ACC112 (cell line): ENCODE measurements at regions not wholly inside any gene's neighbourhood (a gene's known extent, or its start where the extent isn't known, plus 50 kb on each side); places are given as distances from the start of the nearest gene placed in this dataset.

Experiments used
- H2AFZ ChIP-seq: fragments of 200-600 bp; sonication (generic); one replicate; pipeline ENCODE4 v1.6.0; 2017; ENCODE audit warnings: antibody characterized with exemption, low read length; ENCODE audit not compliant: unreplicated experiment
- H3K27ac ChIP-seq: fragments of 200-600 bp; sonication (generic); 2 replicates; pipeline ENCODE4 v1.5.1; 2014; ENCODE audit warnings: low read depth, mild to moderate bottlenecking, antibody characterized with exemption, low read length, moderate library complexity
- H3K27me3 ChIP-seq: fragments of 200-600 bp; sonication (generic); 2 replicates; pipeline ENCODE4 v1.6.1; 2014; ENCODE audit warnings: mild to moderate bottlenecking, antibody characterized with exemption, low read length, moderate library complexity, mixed read lengths; ENCODE audit not compliant: insufficient read depth
- H3K36me3 ChIP-seq: fragments of 200-600 bp; sonication (generic); 2 replicates; pipeline ENCODE4 v1.6.1; 2016; ENCODE audit warnings: mild to moderate bottlenecking, antibody characterized with exemption, low read length, moderate library complexity, mixed read lengths; ENCODE audit not compliant: insufficient read depth
- H3K4me1 ChIP-seq: fragments of 200-600 bp; sonication (generic); one replicate; pipeline ENCODE4 v1.6.1; 2016; ENCODE audit warnings: low read length, mixed read lengths; ENCODE audit not compliant: insufficient read depth, unreplicated experiment, control insufficient read depth
- H3K4me3 ChIP-seq: fragments of 200-600 bp; sonication (generic); 2 replicates; pipeline ENCODE4 v1.5.1; 2014; ENCODE audit warnings: mild to moderate bottlenecking, low read depth, low read length
- H3K79me2 ChIP-seq: fragments of 200-600 bp; sonication (generic); one replicate; pipeline ENCODE4 v1.6.0; 2016; ENCODE audit warnings: low read length; ENCODE audit not compliant: control insufficient read depth, unreplicated experiment, insufficient read depth

GRCh38 chr4:11625211-11625610 lies 196.5 kb upstream of the HS3ST1 start:
- no peaks in the 10 kb centered on the region for H3K4me1 ChIP-seq
- H3K36me3 ChIP-seq = no peaks in the 10 kb centered on the region
- H3K27ac ChIP-seq = no peak overlapping the region
- no peaks in the 10 kb centered on the region for H3K79me2 ChIP-seq
- H2AFZ ChIP-seq = no peak overlapping the region
- H3K27me3 ChIP-seq = no peaks in the 10 kb centered on the region
- H3K4me3 ChIP-seq = no peak overlapping the region

- Histone ChIP-seq H3K27me3 (no peaks in the 10 kb centered on the region), H2AFZ (no peak overlapping the region), H3K4me1 (no peaks in the 10 kb centered on the region), H3K27ac (no peak overlapping the region), H3K79me2 (no peaks in the 10 kb centered on the region), H3K36me3 (no peaks in the 10 kb centered on the region), H3K4me3 (no peak overlapping the region)
Observed at GRCh38 chr4:11624370-11624769, 195.7 kb upstream of the HS3ST1 start.

- Histone ChIP-seq H3K4me1 (no peaks in the 10 kb centered on the region), H3K79me2 (no peaks in the 10 kb centered on the region)
Observed at GRCh38 chr4:11623726-11624037, 195.0 kb upstream of the HS3ST1 start.

GRCh38 chr4:11622961-11623725 lies 194.4 kb upstream of the HS3ST1 start:
- Histone ChIP-seq H3K4me3 (no peak overlapping the region), H3K27me3 (no peaks in the 10 kb centered on the region), H2AFZ (no peak overlapping the region), H3K4me1 (no peaks in the 10 kb centered on the region), H3K36me3 (no peaks in the 10 kb centered on the region), H3K27ac (no peak overlapping the region), H3K79me2 (no peaks in the 10 kb centered on the region)

More at GRCh38 chr4:11623726-11624037, 195.0 kb upstream of the HS3ST1 start:
- Histone ChIP-seq H3K27me3 (no peaks in the 10 kb centered on the region), H2AFZ (no peak overlapping the region), H3K27ac (no peak overlapping the region), H3K4me3 (no peak overlapping the region), H3K36me3 (no peaks in the 10 kb centered on the region)

GRCh38 chr4:11620861-11621260 lies 192.2 kb upstream of the HS3ST1 start:
- Histone ChIP-seq H3K36me3 (no peaks in the 10 kb centered on the region), H3K4me1 (no peaks in the 10 kb centered on the region), H3K27me3 (no peaks in the 10 kb centered on the region), H3K27ac (no peak overlapping the region), H3K4me3 (no peak overlapping the region), H2AFZ (no peak overlapping the region), H3K79me2 (no peaks in the 10 kb centered on the region)

- Histone ChIP-seq H3K79me2 (no peaks in the 10 kb centered on the region), H2AFZ (no peak overlapping the region), H3K4me3 (no peak overlapping the region), H3K27me3 (no peaks in the 10 kb centered on the region), H3K27ac (no peak overlapping the region), H3K4me1 (no peaks in the 10 kb centered on the region), H3K36me3 (no peaks in the 10 kb centered on the region)
Observed at GRCh38 chr4:11618666-11619282, 190.1 kb upstream of the HS3ST1 start.

GRCh38 chr4:11616856-11617255 lies 188.2 kb upstream of the HS3ST1 start:
- Histone ChIP-seq H3K27me3 (no peaks in the 10 kb centered on the region), H3K4me3 (no peak overlapping the region), H2AFZ (no peak overlapping the region), H3K79me2 (no peaks in the 10 kb centered on the region), H3K27ac (no peak overlapping the region), H3K4me1 (no peaks in the 10 kb centered on the region), H3K36me3 (no peaks in the 10 kb centered on the region)

GRCh38 chr4:11615601-11616000 lies 186.9 kb upstream of the HS3ST1 start:
- Histone ChIP-seq H3K79me2 (no peaks in the 10 kb centered on the region), H2AFZ (no peak overlapping the region), H3K36me3 (no peaks in the 10 kb centered on the region), H3K4me3 (no peak overlapping the region), H3K27me3 (no peaks in the 10 kb centered on the region), H3K4me1 (no peaks in the 10 kb centered on the region), H3K27ac (no peak overlapping the region)

GRCh38 chr4:11614426-11614825 lies 185.7 kb upstream of the HS3ST1 start:
- Histone ChIP-seq H3K79me2 (no peaks in the 10 kb centered on the region), H3K27ac (no peak overlapping the region)

GRCh38 chr4:11611868-11612267 lies 183.2 kb upstream of the HS3ST1 start:
- Histone ChIP-seq H3K36me3 (no peaks in the 10 kb centered on the region), H2AFZ (no peak overlapping the region), H3K4me1 (no peaks in the 10 kb centered on the region), H3K27ac (no peak overlapping the region), H3K4me3 (no peak overlapping the region), H3K79me2 (no peaks in the 10 kb centered on the region), H3K27me3 (no peaks in the 10 kb centered on the region)

More at GRCh38 chr4:11614426-11614825, 185.7 kb upstream of the HS3ST1 start:
- Histone ChIP-seq H2AFZ (no peak overlapping the region), H3K4me1 (no peaks in the 10 kb centered on the region), H3K4me3 (no peak overlapping the region), H3K36me3 (no peaks in the 10 kb centered on the region), H3K27me3 (no peaks in the 10 kb centered on the region)

GRCh38 chr4:11609751-11610150 lies 181.1 kb upstream of the HS3ST1 start:
- no peak overlapping the region for H3K4me3 ChIP-seq
- no peaks in the 10 kb centered on the region for H3K36me3 ChIP-seq
- no peak overlapping the region for H3K27ac ChIP-seq
- no peak overlapping the region for H2AFZ ChIP-seq
- H3K4me1 ChIP-seq = no peaks in the 10 kb centered on the region
- no peaks in the 10 kb centered on the region for H3K27me3 ChIP-seq
- H3K79me2 ChIP-seq = no peaks in the 10 kb centered on the region
